Chondrocyte (in vitro differentiated cells): ENCODE measurements at regions not wholly inside any gene's neighbourhood (a gene's known extent, or its start where the extent isn't known, plus 50 kb on each side); places are given as distances from the start of the nearest gene placed in this dataset.
A peak's percentile ranks its signal among the peaks of the same experiment; 100 is the strongest.

ENCODE experiments used
- DNase-seq: peaks from one replicate; pipeline ENCODE4 v3.0.0; 2021; ENCODE audit warnings: mixed read lengths, low spot score
- H3K27ac Mint-ChIP-seq: one replicate; pipeline ENCODE4 v1.8.0; 2021; ENCODE audit warnings: mild to moderate bottlenecking, moderate library complexity, mixed read lengths; ENCODE audit not compliant: unreplicated experiment
- H3K27me3 Mint-ChIP-seq: 2 replicates; pipeline ENCODE4 v1.8.0; 2021; ENCODE audit warnings: low read depth, mixed read lengths
- H3K36me3 Mint-ChIP-seq: 2 replicates; pipeline ENCODE4 v1.8.0; 2021; ENCODE audit warnings: low read depth, mixed read lengths
- H3K4me1 Mint-ChIP-seq: 2 replicates; pipeline ENCODE4 v1.8.0; 2021; ENCODE audit warnings: low read depth, mild to moderate bottlenecking, mixed read lengths
- H3K4me3 Mint-ChIP-seq: one replicate; pipeline ENCODE4 v1.8.0; 2021; ENCODE audit warnings: mild to moderate bottlenecking, moderate library complexity, mixed read lengths; ENCODE audit not compliant: unreplicated experiment
- H3K9me3 Mint-ChIP-seq: 2 replicates; pipeline ENCODE4 v1.8.0; 2021; ENCODE audit warnings: low read depth, mixed read lengths
- TF ChIP-seq, protein P1 (sequence below): fragments of 200-600 bp; sonication (generic); IDR thresholded peaks from 2 replicates; pipeline ENCODE4 v1.5.0; 2021; ENCODE audit warnings: antibody characterized with exemption, mild to moderate bottlenecking, moderate library complexity

- Mint-ChIP-seq H3K36me3 (no peaks in the 10 kb centered on the region), H3K9me3 (peaks cover 4% of the 10 kb centered on the region), H3K27me3 (no peaks in the 10 kb centered on the region), H3K27ac (no peak overlapping the region), H3K4me3 (no peak overlapping the region), H3K4me1 (no peaks in the 10 kb centered on the region)
- no peak for DNase-seq
- TF ChIP-seq, protein P1, sequence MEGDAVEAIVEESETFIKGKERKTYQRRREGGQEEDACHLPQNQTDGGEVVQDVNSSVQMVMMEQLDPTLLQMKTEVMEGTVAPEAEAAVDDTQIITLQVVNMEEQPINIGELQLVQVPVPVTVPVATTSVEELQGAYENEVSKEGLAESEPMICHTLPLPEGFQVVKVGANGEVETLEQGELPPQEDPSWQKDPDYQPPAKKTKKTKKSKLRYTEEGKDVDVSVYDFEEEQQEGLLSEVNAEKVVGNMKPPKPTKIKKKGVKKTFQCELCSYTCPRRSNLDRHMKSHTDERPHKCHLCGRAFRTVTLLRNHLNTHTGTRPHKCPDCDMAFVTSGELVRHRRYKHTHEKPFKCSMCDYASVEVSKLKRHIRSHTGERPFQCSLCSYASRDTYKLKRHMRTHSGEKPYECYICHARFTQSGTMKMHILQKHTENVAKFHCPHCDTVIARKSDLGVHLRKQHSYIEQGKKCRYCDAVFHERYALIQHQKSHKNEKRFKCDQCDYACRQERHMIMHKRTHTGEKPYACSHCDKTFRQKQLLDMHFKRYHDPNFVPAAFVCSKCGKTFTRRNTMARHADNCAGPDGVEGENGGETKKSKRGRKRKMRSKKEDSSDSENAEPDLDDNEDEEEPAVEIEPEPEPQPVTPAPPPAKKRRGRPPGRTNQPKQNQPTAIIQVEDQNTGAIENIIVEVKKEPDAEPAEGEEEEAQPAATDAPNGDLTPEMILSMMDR: no peak
Measured at GRCh38 chr5:72601861-72602260, 94.7 kb upstream of the ZNF366 start.

DNA sequence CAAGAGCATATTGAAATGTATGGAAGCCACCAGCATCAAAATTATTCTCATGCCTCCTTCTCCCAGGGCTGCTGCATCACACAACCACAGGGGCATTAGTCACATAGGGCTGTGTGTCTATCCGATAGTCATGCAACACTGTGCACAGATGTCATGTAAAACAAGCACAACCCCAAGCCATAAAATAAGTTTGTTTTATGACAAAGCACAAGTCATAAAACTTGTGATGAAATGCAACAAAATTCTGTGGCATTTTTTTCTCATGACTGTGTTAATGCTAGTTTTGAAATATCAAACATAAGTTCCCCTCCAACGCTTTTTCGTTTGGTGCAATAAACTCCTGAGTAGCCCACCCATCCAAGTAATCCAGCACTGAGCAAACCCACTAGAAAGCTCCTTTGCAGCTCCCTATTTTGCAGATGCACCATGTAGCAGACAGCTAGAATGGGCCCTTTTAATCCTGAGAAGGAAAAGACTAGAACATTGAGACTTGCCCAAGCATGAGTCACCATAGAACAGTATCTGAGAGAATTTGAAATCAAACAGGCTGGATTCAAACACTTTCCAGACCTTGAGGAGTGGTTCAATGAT, 93.3 kb upstream of the ZNF366 start:
- H3K27ac Mint-ChIP-seq: no peak overlapping the region
- no peaks in the 10 kb centered on the region for H3K27me3 Mint-ChIP-seq
- H3K4me3 Mint-ChIP-seq: no peak overlapping the region
- TF ChIP-seq, protein P1: no peak
- no peaks in the 10 kb centered on the region for H3K36me3 Mint-ChIP-seq
- peaks cover 4% of the 10 kb centered on the region for H3K9me3 Mint-ChIP-seq
- peaks cover 6% of the 10 kb centered on the region for H3K4me1 Mint-ChIP-seq
- no peak for DNase-seq

DNA sequence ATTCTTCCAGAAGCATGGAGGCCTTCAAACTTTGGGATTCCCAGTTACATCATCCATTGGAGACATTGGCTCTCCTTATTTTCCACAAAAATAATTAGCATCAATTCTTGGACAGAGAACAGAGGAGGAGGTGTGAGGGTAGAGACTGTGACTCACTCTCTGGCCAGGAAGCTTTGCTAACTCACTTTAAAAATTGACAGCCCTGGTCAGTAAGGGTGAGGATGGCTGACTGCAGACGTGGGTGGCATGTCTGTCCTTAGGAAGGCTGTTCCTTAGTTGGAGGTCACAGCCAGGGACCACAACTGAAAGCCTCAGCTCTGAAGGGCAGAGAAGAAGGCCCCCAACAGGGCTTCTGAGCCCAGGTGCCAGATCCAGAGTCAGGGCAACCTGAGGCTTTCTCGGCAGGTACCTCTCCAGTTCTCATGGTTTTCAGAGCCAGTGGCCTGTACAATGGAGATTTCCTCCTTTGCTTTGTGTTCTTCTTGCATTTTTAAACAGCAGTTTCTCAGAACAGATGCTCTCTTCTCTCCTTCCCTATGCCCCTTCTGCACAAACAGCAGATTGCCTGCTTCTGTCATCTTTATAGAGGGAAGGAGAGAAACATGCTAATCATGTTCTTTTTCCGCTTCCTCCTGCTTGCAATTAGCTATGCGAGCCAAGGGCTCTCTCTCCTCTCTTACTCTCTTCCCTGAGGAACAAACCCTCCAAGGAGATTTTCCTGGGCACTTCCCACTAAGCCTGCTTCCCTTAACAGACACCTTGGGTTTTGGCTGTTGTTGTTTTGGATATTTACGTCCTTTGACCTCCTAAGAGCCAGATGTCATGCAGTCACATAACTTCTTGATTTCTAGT, 92.5 kb upstream of the ZNF366 start:
- no peak for DNase-seq
- Mint-ChIP-seq H3K9me3 (peaks cover 4% of the 10 kb centered on the region), H3K4me1 (peaks cover 6% of the 10 kb centered on the region), H3K27me3 (no peaks in the 10 kb centered on the region), H3K36me3 (no peaks in the 10 kb centered on the region), H3K4me3 (peak overlapping the region; percentile 1), H3K27ac (no peak overlapping the region)
- TF ChIP-seq, protein P1: no peak

- Mint-ChIP-seq H3K4me1 (peaks cover 6% of the 10 kb centered on the region), H3K9me3 (peaks cover 4% of the 10 kb centered on the region), H3K36me3 (no peaks in the 10 kb centered on the region), H3K27ac (no peak overlapping the region), H3K27me3 (no peaks in the 10 kb centered on the region), H3K4me3 (no peak overlapping the region)
- DNase-seq: no peak
- TF ChIP-seq, protein P1: no peak
Measured at GRCh38 chr5:72599065-72599433, 91.8 kb upstream of the ZNF366 start.

DNA sequence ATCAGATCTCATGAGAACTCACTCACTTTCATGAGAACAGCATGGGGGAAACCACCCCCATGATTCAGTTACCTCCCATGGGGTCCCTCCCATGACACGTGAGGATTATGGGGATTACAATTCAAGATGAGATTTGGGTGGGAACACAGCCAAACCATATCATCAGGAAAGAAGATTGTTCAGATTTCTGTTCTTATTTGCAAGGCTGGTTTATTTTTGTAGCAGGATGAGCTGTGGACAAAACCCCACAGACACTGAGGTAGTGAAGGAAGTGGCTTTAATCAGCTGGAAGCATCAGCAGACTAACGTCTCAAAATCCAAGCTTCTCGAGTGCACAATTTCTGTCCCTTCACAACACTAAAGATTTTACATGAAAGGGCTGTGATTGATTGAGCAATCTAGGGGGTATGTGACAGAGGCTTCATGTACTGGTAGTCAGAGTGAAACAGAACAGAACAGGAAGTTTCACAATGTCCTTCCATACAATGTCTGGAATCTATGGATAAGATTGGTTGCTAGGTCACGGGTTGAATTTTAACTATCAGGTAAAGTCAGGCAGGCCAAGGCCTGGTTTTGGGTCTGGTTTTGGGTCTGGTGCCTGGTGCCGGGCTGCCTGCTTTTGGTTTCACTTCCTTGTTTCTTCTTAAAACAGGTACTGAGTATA, 91.3 kb upstream of the ZNF366 start:
- no peak for DNase-seq
- H3K36me3 Mint-ChIP-seq: no peaks in the 10 kb centered on the region
- H3K27ac Mint-ChIP-seq: no peak overlapping the region
- peaks cover 6% of the 10 kb centered on the region for H3K4me1 Mint-ChIP-seq
- H3K9me3 Mint-ChIP-seq: peaks cover 4% of the 10 kb centered on the region
- no peaks in the 10 kb centered on the region for H3K27me3 Mint-ChIP-seq
- no peak overlapping the region for H3K4me3 Mint-ChIP-seq
- TF ChIP-seq, protein P1: no peak
